ENCODE measurements at regions not wholly inside any gene's neighbourhood (a gene's known extent, or its start where the extent isn't known, plus 50 kb on each side); places are given as distances from the start of the nearest gene placed in this dataset.

GRCh38 chr2:9081750-9082149, 78.3 kb upstream of the MBOAT2 start:
- no peak overlapping the region for H3K4me3 ChIP-seq (replicated peaks in 1 of 3; ENCODE audit: insufficient read depth in 1 of 3, low read depth in 2 of 3, low read length in 3 of 3)
- FAIRE-seq (no peak), ATAC-seq (no peak), DNase-seq (ENCODE audit: low spot score) (no peak)
- CTCF ChIA-PET (ENCODE audit: low intra/inter-chr PET ratio, low total read pairs) = no interaction called here
- H3K4me2 ChIP-seq (ENCODE audit: low read depth, low read length) = no peak overlapping the region
- H3K9ac ChIP-seq (ENCODE audit: insufficient read depth, low read depth, low read length) = no peak overlapping the region
- no peak overlapping the region for H3K27ac ChIP-seq (ENCODE audit: extremely low read length, insufficient read depth, low read length)
- 14% methylated on average over 2 of the region's 2 CpGs for WGBS (ENCODE audit: low lambda C conversion rate)
- H2AFZ ChIP-seq (ENCODE audit: low read length) = no peak overlapping the region
- no peaks in the 10 kb centered on the region for H3K36me3 ChIP-seq (replicated peaks in 1 of 2; ENCODE audit: control insufficient read depth in 1 of 2, insufficient read depth in 2 of 2, low read length in 2 of 2)
- TF ChIP-seq MBD4 (IDR thresholded peaks at IDR 0.05; ENCODE audit: borderline replicate concordance, low read length) (no peak), HDAC6 (IDR thresholded peaks at IDR 0.05; ENCODE audit: low read depth, low read length) (no peak), CREB3 (CRISPR knock-in tag; IDR thresholded peaks at IDR 0.05) (no peak), ADNP (CRISPR knock-in tag; IDR thresholded peaks at IDR 0.05) (no peak), ZNF883 (CRISPR knock-in tag; IDR thresholded peaks at IDR 0.05; ENCODE audit: not compliant biosample characterization) (no peak), TCF7L2 (IDR thresholded peaks at IDR 0.05; ENCODE audit: low read depth, low read length) (no peak), MIXL1 (CRISPR knock-in tag; IDR thresholded peaks at IDR 0.05) (no peak), ZNF558 (CRISPR knock-in tag; IDR thresholded peaks at IDR 0.05; ENCODE audit: borderline replicate concordance) (no peak), GTF2F1 (IDR thresholded peaks at IDR 0.05; ENCODE audit: low read length) (no peak), TEAD2 (CRISPR knock-in tag; IDR thresholded peaks at IDR 0.05) (no peak)
- BruUV-seq (replicated peaks) = no TSS peak
- intact Hi-C loops (cut with micrococcal nuclease; ENCODE audit: unreplicated experiment) (no loop called here), in situ Hi-C loops (cut with HindIII; ENCODE audit: extremely low pct_ligation_motif_present, low pct_unique_long_range_greater_than_20kb) (no loop called here)
- POLR2A ChIA-PET = no interaction called here
- no peaks in the 10 kb centered on the region for H4K20me1 ChIP-seq (ENCODE audit: insufficient read depth, low read length)
- no peaks in the 10 kb centered on the region for H3K79me2 ChIP-seq (ENCODE audit: insufficient read depth, low read length)
- H3K9me3 ChIP-seq (ENCODE audit: low read length) = 0 out of 2 replicates have a peak, but pooled peaks cover 6% of the 10 kb centered on the region
- H3K27me3 ChIP-seq (ENCODE audit: control insufficient read depth in 1 of 2, insufficient read depth in 2 of 2, low read length in 2 of 2) = peaks cover 0 to 3% of the 10 kb centered on the region in 2 experiments; a peak in 2 of 5 replicates
- peaks cover 7% of the 10 kb centered on the region; the same call in 1 of the 2 replicates for H3K4me1 ChIP-seq (ENCODE audit: insufficient read depth, low read length)

- Histone ChIP-seq H3K27ac (ENCODE audit: extremely low read length, insufficient read depth, low read length) (no peak overlapping the region), H2AFZ (ENCODE audit: low read length) (no peak overlapping the region), H3K27me3 (ENCODE audit: control insufficient read depth in 1 of 2, insufficient read depth in 2 of 2, low read length in 2 of 2) (peaks cover 0 to 6% of the 10 kb centered on the region in 2 experiments; a peak in 1 of 5 replicates), H3K9me3 (ENCODE audit: low read length) (0 out of 2 replicates have a peak, but pooled peaks cover 6% of the 10 kb centered on the region), H4K20me1 (ENCODE audit: insufficient read depth, low read length) (no peaks in the 10 kb centered on the region), H3K36me3 (replicated peaks in 1 of 2; ENCODE audit: control insufficient read depth in 1 of 2, insufficient read depth in 2 of 2, low read length in 2 of 2) (no peaks in the 10 kb centered on the region), H3K4me2 (ENCODE audit: low read depth, low read length) (no peak overlapping the region), H3K4me1 (ENCODE audit: insufficient read depth, low read length) (no peaks in the 10 kb centered on the region), H3K9ac (ENCODE audit: insufficient read depth, low read depth, low read length) (no peak overlapping the region), H3K79me2 (ENCODE audit: insufficient read depth, low read length) (no peaks in the 10 kb centered on the region), H3K4me3 (replicated peaks in 1 of 3; ENCODE audit: insufficient read depth in 1 of 3, low read depth in 2 of 3, low read length in 3 of 3) (no peak overlapping the region)
- ATAC-seq (no peak), FAIRE-seq (no peak), DNase-seq (ENCODE audit: low spot score) (no peak)
- intact Hi-C loops (cut with micrococcal nuclease; ENCODE audit: unreplicated experiment) = no loop called here
- in situ Hi-C loops (cut with HindIII; ENCODE audit: extremely low pct_ligation_motif_present, low pct_unique_long_range_greater_than_20kb) = no loop called here
- ChIA-PET CTCF (ENCODE audit: low intra/inter-chr PET ratio, low total read pairs) (no interaction called here), POLR2A (no interaction called here)
- no TSS peak for BruUV-seq (replicated peaks)
- TF ChIP-seq KAT8 (CRISPR knock-in tag; IDR thresholded peaks at IDR 0.05) (no peak), ZNF136 (CRISPR knock-in tag; IDR thresholded peaks at IDR 0.05; ENCODE audit: low read depth) (no peak), ZNF878 (CRISPR knock-in tag; IDR thresholded peaks at IDR 0.05) (no peak), ZBTB34 (CRISPR knock-in tag; IDR thresholded peaks at IDR 0.05) (no peak), ZNF225 (CRISPR knock-in tag; IDR thresholded peaks at IDR 0.05) (no peak)
- WGBS (ENCODE audit: low lambda C conversion rate) = 61% methylated on average over 8 of the region's 8 CpGs
These were observed 74.9 kb upstream of the MBOAT2 start for GRCh38 chr2:9078405-9078804.

All from HepG2 (cell line).